GM12891 (cell line): ENCODE measurements at regions not wholly inside any gene's neighbourhood (a gene's known extent, or its start where the extent isn't known, plus 50 kb on each side); places are given as distances from the start of the nearest gene placed in this dataset.
"Not testable (repeated sequence)": the region's sequence is repeated elsewhere in the genome, so short reads cannot be mapped to it uniquely, and the experiment has no call there.

ENCODE experiments used
- DNase-seq: peaks from one replicate; pipeline ENCODE4 v3.0.0; 2011; ENCODE audit warnings: low spot score; ENCODE audit not compliant: insufficient read length
- FAIRE-seq: peaks from 2 replicates; lab custom pipeline; 2011; peaks lifted over from hg19 to GRCh38; lab: Jason Lieb, UNC
- PAX5 ChIP-seq: IDR thresholded peaks from 2 replicates; pipeline ENCODE4 v1.6.1; 2011; ENCODE audit warnings: low read length, moderate library complexity, mild to moderate bottlenecking; ENCODE audit not compliant: insufficient read depth, severe bottlenecking
- POLR2A ChIP-seq: IDR thresholded peaks from 2 replicates; pipeline ENCODE4 v1.6.1; 2011; ENCODE audit warnings: low read depth, low read length, control low read depth
- POLR2AphosphoS5 ChIP-seq: IDR thresholded peaks from 2 replicates; pipeline ENCODE4 v1.6.1; 2011; ENCODE audit warnings: low read depth, low read length, control low read depth
- POU2F2 ChIP-seq: IDR thresholded peaks from 2 replicates; pipeline ENCODE4 v1.6.1; 2011; ENCODE audit warnings: low read depth, mild to moderate bottlenecking, control low read depth, low read length, moderate library complexity
- SPI1 ChIP-seq: IDR thresholded peaks from 2 replicates; pipeline ENCODE4 v1.6.1; 2011; ENCODE audit warnings: low read depth, low read length, control low read depth
- TAF1 ChIP-seq: IDR thresholded peaks from 2 replicates; pipeline ENCODE4 v1.6.1; 2011; ENCODE audit warnings: low read depth, low read length, control low read depth

GRCh38 chr14:27668531-27668930, 1070.7 kb upstream of the NOVA1 start:
- no peak for FAIRE-seq
- no peak for DNase-seq
- no peak for TF ChIP-seq SPI1
- no peak for TF ChIP-seq POU2F2
- no peak for TF ChIP-seq PAX5
- no peak for TF ChIP-seq TAF1
- no peak for TF ChIP-seq POLR2AphosphoS5
- no peak for TF ChIP-seq POLR2A

- no peak for FAIRE-seq
- DNase-seq = no peak
- TF ChIP-seq POLR2A (no peak), TAF1 (no peak), PAX5 (no peak), POLR2AphosphoS5 (no peak), SPI1 (no peak), POU2F2 (no peak)
These were observed 1074.2 kb upstream of the NOVA1 start for GRCh38 chr14:27672047-27672446.

- not testable (repeated sequence) for FAIRE-seq, DNase-seq
These were observed 1075.2 kb upstream of the NOVA1 start for GRCh38 chr14:27672811-27673737.

- FAIRE-seq = no peak
- no peak for DNase-seq
- TF ChIP-seq PAX5 (no peak), POLR2AphosphoS5 (no peak), SPI1 (no peak), TAF1 (no peak), POU2F2 (no peak), POLR2A (no peak)
These were observed 1080.5 kb upstream of the FOXG1 start for GRCh38 chr14:27686137-27686536.

GRCh38 chr14:27688841-27689444, 1077.6 kb upstream of the FOXG1 start:
- FAIRE-seq (no peak), DNase-seq (no peak)
- TF ChIP-seq POU2F2 (no peak), TAF1 (no peak), POLR2AphosphoS5 (no peak), PAX5 (no peak), POLR2A (no peak), SPI1 (no peak)

GRCh38 chr14:27712364-27712763, 1054.2 kb upstream of the FOXG1 start:
- FAIRE-seq (no peak), DNase-seq (no peak)
- no peak for TF ChIP-seq POLR2AphosphoS5
- no peak for TF ChIP-seq POLR2A
- no peak for TF ChIP-seq PAX5
- TF ChIP-seq SPI1 = no peak
- TF ChIP-seq POU2F2 = no peak
- no peak for TF ChIP-seq TAF1

- FAIRE-seq = no peak
- TF ChIP-seq PAX5 = no peak
- TF ChIP-seq TAF1 = no peak
- TF ChIP-seq SPI1 = no peak
- no peak for TF ChIP-seq POLR2A
- no peak for TF ChIP-seq POLR2AphosphoS5
- TF ChIP-seq POU2F2 = no peak
- no peak for DNase-seq
These were observed 1051.0 kb upstream of the FOXG1 start for GRCh38 chr14:27715561-27715960.

- DNase-seq (no peak), FAIRE-seq (no peak)
- TF ChIP-seq TAF1 (no peak), POU2F2 (no peak), POLR2A (no peak), SPI1 (no peak), POLR2AphosphoS5 (no peak), PAX5 (no peak)
These were observed 1044.8 kb upstream of the FOXG1 start for GRCh38 chr14:27721760-27722159.

GRCh38 chr14:27725482-27725881, 1041.1 kb upstream of the FOXG1 start:
- TF ChIP-seq PAX5 (no peak), TAF1 (no peak), POLR2A (no peak), SPI1 (no peak), POLR2AphosphoS5 (no peak), POU2F2 (no peak)
- DNase-seq = no peak
- no peak for FAIRE-seq
